ENCODE measurements at regions not wholly inside any gene's neighbourhood (a gene's known extent, or its start where the extent isn't known, plus 50 kb on each side); places are given as distances from the start of the nearest gene placed in this dataset.

DNA sequence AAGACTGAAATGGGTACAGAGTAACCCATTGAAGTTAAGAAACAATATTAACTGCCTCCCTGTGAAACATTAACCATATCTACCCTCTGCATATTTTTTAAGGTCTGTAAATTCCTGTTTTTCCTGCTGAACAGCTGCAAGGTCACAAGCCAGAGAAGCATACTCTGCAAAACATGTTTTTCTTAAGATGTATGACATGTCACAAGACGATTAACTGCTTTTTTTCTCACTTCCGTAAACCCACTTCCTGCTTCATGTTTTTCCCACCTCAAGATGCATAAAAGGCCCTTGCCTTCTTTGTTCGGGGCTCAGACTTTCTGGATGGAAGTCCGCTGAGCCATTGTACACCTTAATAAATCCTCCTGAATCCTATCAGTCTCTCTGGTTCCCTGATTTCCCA lies 504.7 kb upstream of the MIS18BP1 start:
- no peak for TF ChIP-seq BHLHE40 (IDR thresholded peaks at IDR 0.05; ENCODE audit: borderline replicate concordance)
- TF ChIP-seq HDGF (IDR thresholded peaks at IDR 0.05; ENCODE audit: borderline replicate concordance): no peak

Measured in HEK293T (cell line).